H1 (cell line): ENCODE measurements at regions not wholly inside any gene's neighbourhood (a gene's known extent, or its start where the extent isn't known, plus 50 kb on each side); places are given as distances from the start of the nearest gene placed in this dataset.
A peak's percentile ranks its signal among the peaks of the same experiment; 100 is the strongest.

ENCODE experiments used
- CTCF ChIA-PET: fragments of 300-600 bp; sonication (Branson Sonifier 250); formaldehyde crosslinking; loops from one replicate; lab custom pipeline; 2021; ENCODE audit not compliant: partially characterized antibody; lab: Charles Lee
- POLR2A ChIA-PET: fragments of 300-600 bp; sonication (Branson Sonifier 250); formaldehyde crosslinking; loops from one replicate; lab custom pipeline; 2021; ENCODE audit warnings: inconsistent platforms; ENCODE audit not compliant: partially characterized antibody; lab: Charles Lee
- DNase-seq, 2 experiments: peaks; one replicate each; pipeline versions ENCODE4 v3.0.0 to v3.0.0-alpha.2; 2010 to 2022; ENCODE audit warnings: low spot score in 2 of 2, low read depth in 1 of 2, mixed read lengths in 1 of 2
- FAIRE-seq: peaks from 2 replicates; lab custom pipeline; 2011; peaks lifted over from hg19 to GRCh38; lab: Jason Lieb, UNC
- H2AFZ ChIP-seq: 2 replicates; pipeline ENCODE4 v1.8.1; 2012; ENCODE audit warnings: low read length, inconsistent platforms
- H2AK5ac ChIP-seq: 2 replicates; pipeline ENCODE4 v1.6.1; 2013; ENCODE audit warnings: low read depth, low read length
- H2BK120ac ChIP-seq: replicated peaks from 2 replicates; pipeline ENCODE3; 2013; ENCODE audit warnings: low read depth, low read length, inconsistent platforms
- H2BK12ac ChIP-seq: 2 replicates; pipeline ENCODE4 v1.6.1; 2013; ENCODE audit warnings: low read depth, low read length
- H2BK15ac ChIP-seq: 2 replicates; pipeline ENCODE4 v1.6.1; 2013; ENCODE audit warnings: low read length
- H2BK20ac ChIP-seq: 2 replicates; pipeline ENCODE4 v1.6.1; 2013; ENCODE audit warnings: low read length
- H2BK5ac ChIP-seq: 2 replicates; pipeline ENCODE4 v1.6.1; 2013; ENCODE audit warnings: low read depth, low read length
- H3K14ac ChIP-seq: 2 replicates; pipeline ENCODE4 v1.6.1; 2013; ENCODE audit warnings: inconsistent platforms; ENCODE audit not compliant: insufficient read length
- H3K18ac ChIP-seq: 2 replicates; pipeline ENCODE4 v1.6.1; 2013; ENCODE audit warnings: low read length; ENCODE audit errors: extremely low read depth
- H3K23ac ChIP-seq: 2 replicates; pipeline ENCODE4 v1.6.1; 2013; ENCODE audit warnings: inconsistent platforms; ENCODE audit not compliant: insufficient read length
- H3K23me2 ChIP-seq: 2 replicates; pipeline ENCODE4 v1.6.1; 2013; ENCODE audit warnings: low read depth, low read length
- H3K27ac ChIP-seq: 2 replicates; pipeline ENCODE4 v1.6.1; 2011; ENCODE audit warnings: low read depth, low read length, inconsistent platforms
- H3K27me3 ChIP-seq, 4 experiments: replicated peaks in 1 of 4; 1 replicate in 1 of 4; 2 replicates in 3 of 4; pipeline versions ENCODE4 v1.6.1 to v1.8.1; 2011 to 2013; ENCODE audit warnings: low read length in 3 of 4, mild to moderate bottlenecking in 3 of 4, inconsistent platforms in 2 of 4, mixed read lengths in 2 of 4, moderate library complexity in 1 of 4; ENCODE audit not compliant: control insufficient read depth in 3 of 4, insufficient read depth in 3 of 4; ENCODE audit errors: extremely low read depth in 1 of 4
- H3K36me3 ChIP-seq, 4 experiments: 2 replicates each; pipeline versions ENCODE4 v1.6.1 to v1.8.1; 2011 to 2013; ENCODE audit warnings: mild to moderate bottlenecking in 4 of 4, low read length in 3 of 4, moderate library complexity in 2 of 4, control low read depth in 1 of 4, inconsistent platforms in 1 of 4; ENCODE audit not compliant: insufficient read depth in 4 of 4, control insufficient read depth in 2 of 4
- H3K4ac ChIP-seq: replicated peaks from 2 replicates; pipeline ENCODE3; 2013; ENCODE audit warnings: low read length, low read depth, mixed read lengths, inconsistent platforms; ENCODE audit not compliant: insufficient read length
- H3K4me1 ChIP-seq, 4 experiments: replicated peaks in 1 of 4; 1 replicate in 1 of 4; 2 replicates in 3 of 4; pipeline versions ENCODE4 v1.6.1 to v1.8.1; 2011 to 2013; ENCODE audit warnings: low read length in 3 of 4, inconsistent platforms in 2 of 4, mixed read lengths in 1 of 4; ENCODE audit not compliant: insufficient read depth in 4 of 4, control insufficient read depth in 3 of 4
- H3K4me2 ChIP-seq, 2 experiments: 2 replicates each; pipeline versions ENCODE4 v1.6.1 to v1.8.1; 2011 to 2013; ENCODE audit warnings: low read depth in 2 of 2, low read length in 2 of 2, control low read depth in 1 of 2, inconsistent platforms in 1 of 2, mild to moderate bottlenecking in 1 of 2; ENCODE audit not compliant: insufficient read depth in 1 of 2
- H3K4me3 ChIP-seq, 4 experiments: fragments of 200-600, 300-600 bp in 1 of 4; sonication (generic), shearing (Covaris generic), sonication (Bioruptor Twin) in 1 of 4; 2 replicates each; pipeline versions ENCODE4 v1.5.1 to v1.8.1; 2011 to 2016; ENCODE audit warnings: low read length in 4 of 4, low read depth in 3 of 4, control low read depth in 2 of 4, inconsistent platforms in 2 of 4, mild to moderate bottlenecking in 2 of 4, mixed read lengths in 1 of 4, moderate library complexity in 1 of 4; ENCODE audit not compliant: insufficient read depth in 2 of 4; ENCODE audit errors: extremely low read depth in 1 of 4
- H3K56ac ChIP-seq: replicated peaks from 2 replicates; pipeline ENCODE3; 2013; ENCODE audit warnings: low read depth, mild to moderate bottlenecking, mixed read lengths, low read length, inconsistent platforms; ENCODE audit not compliant: insufficient read length
- H3K79me1 ChIP-seq: 2 replicates; pipeline ENCODE4 v1.6.1; 2013; ENCODE audit warnings: low read depth, low read length, control low read depth
- H3K79me2 ChIP-seq, 2 experiments: 2 replicates each; pipeline versions ENCODE4 v1.6.1 to v1.8.1; 2012 to 2013; ENCODE audit warnings: low read length in 2 of 2, mild to moderate bottlenecking in 2 of 2, inconsistent platforms in 1 of 2; ENCODE audit not compliant: insufficient read depth in 2 of 2, control insufficient read depth in 1 of 2
- H3K9ac ChIP-seq, 4 experiments: replicated peaks in 1 of 4; 1 replicate in 1 of 4; 2 replicates in 3 of 4; pipeline versions ENCODE4 v1.6.1 to v1.8.1; 2011 to 2013; ENCODE audit warnings: low read depth in 3 of 4, low read length in 3 of 4, control low read depth in 2 of 4, mild to moderate bottlenecking in 2 of 4, moderate library complexity in 2 of 4, inconsistent platforms in 1 of 4; ENCODE audit errors: extremely low read depth in 1 of 4
- H3K9me3 ChIP-seq, 2 experiments: 2 replicates each; pipeline versions ENCODE4 v1.6.1 to v1.8.1; 2012 to 2013; ENCODE audit warnings: mild to moderate bottlenecking in 2 of 2, moderate library complexity in 2 of 2, control low read depth in 1 of 2, inconsistent platforms in 1 of 2, low read depth in 1 of 2, low read length in 1 of 2, mixed read lengths in 1 of 2; ENCODE audit not compliant: insufficient read depth in 2 of 2
- H4K20me1 ChIP-seq, 2 experiments: replicated peaks in 1 of 2; 2 replicates each; pipeline versions ENCODE3 to v1.8.1; 2011 to 2013; ENCODE audit warnings: inconsistent platforms in 2 of 2, low read length in 2 of 2, mild to moderate bottlenecking in 1 of 2; ENCODE audit not compliant: insufficient read depth in 2 of 2, control insufficient read depth in 1 of 2
- H4K5ac ChIP-seq: 2 replicates; pipeline ENCODE4 v1.6.1; 2013; ENCODE audit warnings: low read length, low read depth, mixed read lengths, inconsistent platforms; ENCODE audit not compliant: insufficient read length
- H4K8ac ChIP-seq: 2 replicates; pipeline ENCODE4 v1.8.0; 2013; ENCODE audit warnings: mild to moderate bottlenecking, moderate library complexity, low read length, inconsistent platforms; ENCODE audit not compliant: insufficient read depth; ENCODE audit errors: extremely low read depth
- H4K91ac ChIP-seq: replicated peaks from 2 replicates; pipeline ENCODE3; 2013; ENCODE audit warnings: low read length, mixed read lengths, inconsistent platforms; ENCODE audit not compliant: insufficient read length
- KDM1A ChIP-seq: fragments of 200-600, 300-600 bp; sonication (generic); IDR thresholded peaks from 2 replicates; pipeline ENCODE4 v1.7.1; 2016; ENCODE audit warnings: mild to moderate bottlenecking, low read length, borderline replicate concordance
- KDM5A ChIP-seq: fragments of 200-600 bp; IDR thresholded peaks from 2 replicates; pipeline ENCODE4 v1.7.1; 2012; ENCODE audit warnings: mild to moderate bottlenecking, low read length, inconsistent platforms, mixed read lengths
- WGBS, 2 experiments: shearing (Covaris generic) in 1 of 2; methylation state at CpG; one replicate each; pipeline versions ENCODE4 v1.1.6 to v1.1.7; 2013 to 2015; ENCODE audit warnings: low lambda C conversion rate in 2 of 2, mixed read lengths in 2 of 2, inconsistent platforms in 1 of 2, low coverage in 1 of 2, missing lambda C conversion rate in 1 of 2; ENCODE audit not compliant: insufficient replicate concordance in 2 of 2, insufficient coverage in 1 of 2, insufficient read length in 1 of 2; ENCODE audit errors: extremely low coverage in 1 of 2, missing lambda C conversion rate in 1 of 2; 5-methylcytosine and 5-hydroxymethylcytosine counted together

GRCh38 chr11:70851308-70851707, 401.1 kb downstream of the SHANK2 start:
- ChIA-PET CTCF (interaction anchor here (1.1 to 2.5 kb wide), 3 partner anchors 8 to 37 kb away, joined by 3 to 6 read pairs (median 6); no protein-coding TSS in a partner anchor), POLR2A (no interaction called here)
- no peak overlapping the region for H3K23ac ChIP-seq
- peaks cover 5% of the 10 kb centered on the region; the same call in 1 of the 2 replicates for H3K23me2 ChIP-seq
- no peak overlapping the region for H2BK120ac ChIP-seq
- no peaks in the 10 kb centered on the region for H3K79me2 ChIP-seq
- no peak overlapping the region for H2BK12ac ChIP-seq
- no peak overlapping the region for H3K56ac ChIP-seq
- H3K14ac ChIP-seq: no peak overlapping the region
- H2AK5ac ChIP-seq: no peak overlapping the region
- H3K18ac ChIP-seq: no peak overlapping the region
- H3K27ac ChIP-seq: no peak overlapping the region
- no peak overlapping the region for H4K8ac ChIP-seq
- no peak overlapping the region for H4K5ac ChIP-seq
- 95% methylated on average over 3 of the region's 3 CpGs; no CpG with 5 or more reads in 1 of the 2 experiments for WGBS, 2 experiments
- DNase-seq (no peak), FAIRE-seq (no peak)
- H2AFZ ChIP-seq: no peak overlapping the region
- no peak overlapping the region for H3K4me2 ChIP-seq
- no peaks in the 10 kb centered on the region for H3K9me3 ChIP-seq
- H3K27me3 ChIP-seq: no peaks in the 10 kb centered on the region
- H3K4ac ChIP-seq: no peak overlapping the region
- no peaks in the 10 kb centered on the region; the same call in 1 of the 2 replicates for H3K79me1 ChIP-seq
- no peak overlapping the region for H3K9ac ChIP-seq
- no peak overlapping the region for H2BK15ac ChIP-seq
- H4K20me1 ChIP-seq: peaks cover 5 to 9% of the 10 kb centered on the region in 2 experiments
- no peak overlapping the region for H2BK5ac ChIP-seq
- no peak overlapping the region for H2BK20ac ChIP-seq
- H3K4me1 ChIP-seq: no peaks in the 10 kb centered on the region
- H3K36me3 ChIP-seq: no peaks in the 10 kb centered on the region
- no peak overlapping the region for H3K4me3 ChIP-seq
- H4K91ac ChIP-seq: no peak overlapping the region
- 0 out of 2 replicates have a peak, but pooled peaks have one; percentile 53 for TF ChIP-seq KDM1A
- no peak for TF ChIP-seq KDM5A
